ENCODE measurements at regions not wholly inside any gene's neighbourhood (a gene's known extent, or its start where the extent isn't known, plus 50 kb on each side); places are given as distances from the start of the nearest gene placed in this dataset.

- no peak for DNase-seq
Measured at GRCh38 chr21:35893156-35893555, 167.2 kb downstream of the SETD4 start.

- DNase-seq, result no peak
Measured at GRCh38 chr21:35886887-35887286, 173.4 kb downstream of the SETD4 start.

GRCh38 chr21:35885942-35886541 lies 174.3 kb downstream of the SETD4 start:
- DNase-seq, result no peak

- DNase-seq, result no peak
Measured at GRCh38 chr21:35882791-35883240, 177.5 kb downstream of the SETD4 start.

- no peak for DNase-seq
Measured at GRCh38 chr21:35873441-35873840, 186.9 kb downstream of the SETD4 start.

- DNase-seq, result peak; percentile 55
Measured at GRCh38 chr21:35871906-35872305, 188.4 kb downstream of the SETD4 start.

GRCh38 chr21:35868869-35869223 lies 191.5 kb downstream of the SETD4 start:
- no peak for DNase-seq

- DNase-seq, result peak; percentile 64
Measured at GRCh38 chr21:35868005-35868868, 192.1 kb downstream of the SETD4 start.

- DNase-seq, result no peak
Measured at GRCh38 chr21:35864039-35864438, 196.3 kb downstream of the SETD4 start.

- DNase-seq, result no peak
Measured at GRCh38 chr21:35862969-35863368, 197.4 kb downstream of the SETD4 start.

GRCh38 chr21:35861661-35862060 lies 198.7 kb downstream of the SETD4 start:
- no peak for DNase-seq

GRCh38 chr21:35860189-35860869 lies 200.0 kb downstream of the SETD4 start:
- DNase-seq, result no peak

- no peak for DNase-seq
Measured at GRCh38 chr21:35859677-35860076, 200.6 kb downstream of the SETD4 start.

- DNase-seq, result no peak
Measured at GRCh38 chr21:35857095-35857494, 203.2 kb downstream of the SETD4 start.

GRCh38 chr21:35855484-35855883 lies 204.8 kb downstream of the SETD4 start:
- peak; percentile 35 for DNase-seq

- DNase-seq, result no peak
Measured at GRCh38 chr21:35854281-35854680, 206.0 kb downstream of the SETD4 start.

- no peak for DNase-seq
Measured at GRCh38 chr21:35853321-35854239, 206.7 kb downstream of the SETD4 start.

GRCh38 chr21:35852820-35853219 lies 207.5 kb downstream of the SETD4 start:
- no peak for DNase-seq

GRCh38 chr21:35850542-35851103 lies 209.7 kb downstream of the SETD4 start:
- DNase-seq, result no peak

GRCh38 chr21:35850029-35850428 lies 210.3 kb downstream of the SETD4 start:
- peak; percentile 94 for DNase-seq

- no peak for DNase-seq
Measured at GRCh38 chr21:35849144-35849543, 211.2 kb downstream of the SETD4 start.

- DNase-seq, result no peak
Measured at GRCh38 chr21:35843911-35844667, 216.2 kb downstream of the SETD4 start.

Data from inflammatory macrophage treated with lipopolysaccharide for 4 hours (primary cell).